Gastroesophageal sphincter (tissue), 3 donors: ENCODE measurements at regions not wholly inside any gene's neighbourhood (a gene's known extent, or its start where the extent isn't known, plus 50 kb on each side); places are given as distances from the start of the nearest gene placed in this dataset.

ENCODE experiments used
- CTCF ChIP-seq, 4 experiments: fragments of 200-600 bp in 2 of 4; fragments of 450-650 bp in 2 of 4; sonication (generic) in 1 of 4; IDR thresholded peaks; one replicate each; pipeline ENCODE4 v1.5.1; 2017 to 2019; ENCODE audit warnings: antibody characterized with exemption in 4 of 4, mild to moderate bottlenecking in 2 of 4, moderate library complexity in 2 of 4
- EP300 ChIP-seq: sonication (generic); formaldehyde crosslinking; IDR thresholded peaks from one replicate; pipeline ENCODE4 v1.6.1; 2017; ENCODE audit warnings: antibody characterized with exemption, mild to moderate bottlenecking
- POLR2A ChIP-seq, 2 donors: fragments of 450-650 bp; IDR thresholded peaks; one replicate each; pipeline ENCODE4 v1.6.1; 2017; ENCODE audit warnings: antibody characterized with exemption in 2 of 2, mild to moderate bottlenecking in 2 of 2, moderate library complexity in 1 of 2
- POLR2AphosphoS5 ChIP-seq: sonication (generic); formaldehyde crosslinking; IDR thresholded peaks from one replicate; pipeline ENCODE4 v1.6.1; 2017; ENCODE audit warnings: antibody characterized with exemption

- TF ChIP-seq CTCF (IDR thresholded peaks at IDR 0.05) (no peak), POLR2AphosphoS5 (no peak), POLR2A (IDR thresholded peaks at IDR 0.05) (no peak), EP300 (no peak)
These were observed 67.6 kb upstream of the RANBP3L start for GRCh38 chr5:36369219-36369690.
